K562 (cell line): ENCODE measurements at regions not wholly inside any gene's neighbourhood (a gene's known extent, or its start where the extent isn't known, plus 50 kb on each side); places are given as distances from the start of the nearest gene placed in this dataset.

Source experiments
- ATAC-seq: fragments of 200-7000 bp; cut with Tn5 transposase; 3 replicates; pipeline ENCODE4 v1.9.1; 2020; ENCODE audit warnings: moderate library complexity
- BruUV-seq: library from RNA; stranded (reverse); fragments of 400-500 nt; replicated peaks from 2 replicates; lab custom pipeline; 2021; lab: Mats Ljungman, UMichigan
- CTCF ChIA-PET: fragments of 300-600 bp; formaldehyde crosslinking; extraction: SDS; loops from one replicate; lab custom pipeline; 2021; ENCODE audit warnings: low intra/inter-chr PET ratio; lab: Yijun Ruan, JAX
- POLR2A ChIA-PET: fragments of 300-600, 350-650 bp; sonication (Branson Sonifier 250); formaldehyde crosslinking; extraction: SDS; loops from one replicate; lab custom pipeline; 2021; ENCODE audit warnings: antibody characterized with exemption, inconsistent platforms; lab: Yijun Ruan, JAX
- DNase-seq, 4 experiments: peaks; one replicate each; pipeline versions ENCODE4 v3.0.0 to v3.0.0-alpha.2; 2011 to 2018; ENCODE audit warnings: low spot score in 3 of 4, mixed read lengths in 3 of 4; ENCODE audit errors: extremely low read depth in 1 of 4
- FAIRE-seq: peaks from 2 replicates; lab custom pipeline; 2011; peaks lifted over from hg19 to GRCh38; lab: Jason Lieb, UNC
- H2AFZ ChIP-seq: 2 replicates; pipeline ENCODE4 v1.6.0; 2011; ENCODE audit warnings: low read depth, low read length, control low read depth, inconsistent platforms
- H3K27ac ChIP-seq: fragments of 200-600 bp; 3 replicates; pipeline ENCODE4 v1.8.0; 2011; ENCODE audit warnings: low read depth, mild to moderate bottlenecking, control low read depth, inconsistent platforms, low read length, moderate library complexity, mixed read lengths; ENCODE audit errors: extremely low read depth
- H3K27me3 ChIP-seq, 2 experiments: fragments of 300-600 bp in 1 of 2; 2 replicates in 1 of 2; 3 replicates in 1 of 2; pipeline versions ENCODE4 v1.6.0 to v1.8.0; 2011; ENCODE audit warnings: inconsistent platforms in 2 of 2, low read length in 2 of 2, mild to moderate bottlenecking in 1 of 2, mixed read lengths in 1 of 2, moderate library complexity in 1 of 2; ENCODE audit not compliant: control insufficient read depth in 2 of 2, insufficient read depth in 2 of 2
- H3K36me3 ChIP-seq: fragments of 300-600 bp; 3 replicates; pipeline ENCODE4 v1.8.0; 2011; ENCODE audit warnings: mild to moderate bottlenecking, low read length, inconsistent platforms; ENCODE audit not compliant: control insufficient read depth, insufficient read depth
- H3K4me1 ChIP-seq, 2 experiments: fragments of 200-600 bp in 1 of 2; replicated peaks in 1 of 2; 2 replicates in 1 of 2; 3 replicates in 1 of 2; pipeline versions ENCODE4 v1.5.1 to v1.8.0; 2011; ENCODE audit warnings: inconsistent platforms in 2 of 2, low read length in 2 of 2, mild to moderate bottlenecking in 1 of 2, mixed read lengths in 1 of 2, moderate library complexity in 1 of 2; ENCODE audit not compliant: control insufficient read depth in 2 of 2, insufficient read depth in 2 of 2
- H3K4me2 ChIP-seq: 2 replicates; pipeline ENCODE4 v1.6.1; 2011; ENCODE audit warnings: low read length, control low read depth, inconsistent platforms, mixed read lengths; ENCODE audit not compliant: insufficient read depth
- H3K4me3 ChIP-seq: fragments of 200-600 bp; sonication (generic), shearing (Covaris generic); 2 replicates; pipeline ENCODE4 v1.5.1; 2016; ENCODE audit warnings: control low read depth, inconsistent platforms
- H3K79me2 ChIP-seq: fragments of 200-600 bp; 3 replicates; pipeline ENCODE4 v1.8.0; 2011; ENCODE audit warnings: low read length, inconsistent platforms; ENCODE audit not compliant: control insufficient read depth, insufficient read depth
- H3K9ac ChIP-seq, 2 experiments: 2 replicates each; pipeline versions ENCODE4 v1.6.0 to v1.6.1; 2011; ENCODE audit warnings: low read depth in 2 of 2, low read length in 2 of 2, control low read depth in 1 of 2, inconsistent platforms in 1 of 2, mild to moderate bottlenecking in 1 of 2, mixed read lengths in 1 of 2; ENCODE audit not compliant: insufficient read depth in 1 of 2
- H3K9me1 ChIP-seq: one replicate; pipeline ENCODE4 v1.6.0; 2011; ENCODE audit warnings: inconsistent platforms, mild to moderate bottlenecking, low read length, moderate library complexity; ENCODE audit not compliant: control insufficient read depth, insufficient read depth
- H3K9me3 ChIP-seq: replicated peaks from 2 replicates; pipeline ENCODE4 v1.5.1; 2011; ENCODE audit warnings: low read depth, low read length, inconsistent platforms; ENCODE audit not compliant: control insufficient read depth, insufficient read depth
- H4K20me1 ChIP-seq: replicated peaks from 2 replicates; pipeline ENCODE4 v1.6.1; 2011; ENCODE audit warnings: low read length, inconsistent platforms, mixed read lengths; ENCODE audit not compliant: control insufficient read depth, insufficient read depth
- GATAD2B ChIP-seq: fragments of 450-650 bp; IDR thresholded peaks from 2 replicates; pipeline ENCODE4 v1.6.1; 2017; ENCODE audit warnings: mild to moderate bottlenecking, borderline replicate concordance
- HDAC2 ChIP-seq: fragments of 450-650 bp; IDR thresholded peaks from 2 replicates; pipeline ENCODE4 v1.6.1; 2016; ENCODE audit warnings: mild to moderate bottlenecking
- JUNB ChIP-seq: fragments of 450-650 bp; formaldehyde crosslinking; conservative IDR thresholded peaks from 2 replicates; pipeline ENCODE4 v1.4.0; 2020; ENCODE audit warnings: mild to moderate bottlenecking
- KHSRP ChIP-seq: fragments of 450-650 bp; IDR thresholded peaks from 2 replicates; pipeline ENCODE4 v1.6.1; 2017
- ZNF133 ChIP-seq: fragments of 250-450 bp; sonication (Bioruptor Pico); IDR thresholded peaks from 2 replicates; pipeline ENCODE4 v1.4.0; 2020; ENCODE audit warnings: mild to moderate bottlenecking
- ZNF146 ChIP-seq: IDR thresholded peaks from one replicate; pipeline ENCODE4 v1.6.1; 2018; ENCODE audit warnings: missing compliant biosample characterization; ENCODE audit not compliant: unreplicated experiment
- ZNF217 ChIP-seq: sonication (generic); formaldehyde crosslinking; IDR thresholded peaks from 2 replicates; pipeline ENCODE4 v1.8.0; 2022; ENCODE audit warnings: mild to moderate bottlenecking, missing genetic modification reagents
- ZNF445 ChIP-seq: fragments of 250-450 bp; sonication (Bioruptor Pico); IDR thresholded peaks from 2 replicates; pipeline ENCODE4 v1.4.0; 2020; ENCODE audit warnings: low read depth, mild to moderate bottlenecking, moderate library complexity
- WGBS: fragments of 100-300 bp; shearing (Covaris generic); methylation state at CpG from one replicate; pipeline ENCODE4 v1.1.6; 2016; ENCODE audit warnings: low coverage, mixed read lengths; ENCODE audit not compliant: insufficient coverage; ENCODE audit errors: missing lambda C conversion rate; 5-methylcytosine and 5-hydroxymethylcytosine counted together
- in situ Hi-C: fragments of 300-500 bp; cut with MboI; formaldehyde crosslinking; loops from 4 replicates; pipeline ENCODE4 v1.15.0; 2018; ENCODE audit warnings: inconsistent platforms, mixed read lengths
- intact Hi-C: fragments of 100-400 bp; cut with micrococcal nuclease; formaldehyde crosslinking; loops from 2 replicates; pipeline ENCODE4 v1.14.2; 2022
- TF ChIP-seq, protein P1 (sequence below): IDR thresholded peaks from 2 replicates; pipeline ENCODE4 v1.6.1; 2011; ENCODE audit not compliant: insufficient read length; ENCODE audit errors: extremely low read depth
- TF ChIP-seq, protein P2 (sequence below), 2 experiments: fragments of 450-650 bp; IDR thresholded peaks; 2 replicates each; pipeline ENCODE4 v1.6.1; 2018; ENCODE audit warnings: mild to moderate bottlenecking in 2 of 2, low read depth in 1 of 2; ENCODE audit not compliant: partially characterized antibody in 2 of 2
- TF ChIP-seq, protein P3 (sequence below): sonication (generic); formaldehyde crosslinking; IDR thresholded peaks from 2 replicates; pipeline ENCODE4 v1.8.0; 2022; ENCODE audit warnings: mild to moderate bottlenecking, missing genetic modification reagents, borderline replicate concordance

DNA sequence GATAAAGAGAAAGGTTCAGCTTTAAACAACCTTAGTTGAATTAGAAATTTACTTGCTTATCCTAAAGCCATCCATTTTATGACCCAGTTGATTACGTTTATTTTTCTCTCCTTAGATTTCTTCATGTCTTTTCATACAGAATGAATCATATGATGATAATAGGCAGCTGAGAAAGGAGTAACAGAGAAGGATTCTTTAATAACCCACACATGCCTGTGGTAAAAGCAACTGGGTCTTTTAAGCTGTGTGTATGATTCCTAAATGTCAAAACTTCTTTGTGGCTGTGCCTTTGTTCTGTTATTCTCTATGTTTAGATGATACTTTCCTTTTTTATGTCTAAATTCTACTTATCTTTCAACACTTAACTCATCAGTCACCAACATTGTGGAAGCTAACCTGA, 626.5 kb downstream of the NCAM2 start:
- ATAC-seq (no peak), DNase-seq (no peak), FAIRE-seq (no peak)
- Histone ChIP-seq H3K36me3 (no peaks in the 10 kb centered on the region), H3K9me3 (no peaks in the 10 kb centered on the region), H4K20me1 (no peaks in the 10 kb centered on the region), H3K4me2 (no peak overlapping the region), H3K9me1 (no peaks in the 10 kb centered on the region), H3K4me1 (no peaks in the 10 kb centered on the region), H3K27me3 (no peaks in the 10 kb centered on the region), H3K27ac (no peak overlapping the region), H3K79me2 (no peaks in the 10 kb centered on the region), H2AFZ (no peak overlapping the region), H3K9ac (no peak overlapping the region), H3K4me3 (no peak overlapping the region)
- POLR2A ChIA-PET, result no interaction called here
- no TSS peak for BruUV-seq
- WGBS, result 0% methylated on average over 1 of the region's 1 CpG
- intact Hi-C loops (no loop called here), in situ Hi-C loops (no loop called here)
- CTCF ChIA-PET, result no interaction called here
- no peak for TF ChIP-seq JUNB
- TF ChIP-seq ZNF217 (CRISPR knock-in tag), result no peak
- TF ChIP-seq ZNF146 (CRISPR knock-in tag), result no peak

DNA sequence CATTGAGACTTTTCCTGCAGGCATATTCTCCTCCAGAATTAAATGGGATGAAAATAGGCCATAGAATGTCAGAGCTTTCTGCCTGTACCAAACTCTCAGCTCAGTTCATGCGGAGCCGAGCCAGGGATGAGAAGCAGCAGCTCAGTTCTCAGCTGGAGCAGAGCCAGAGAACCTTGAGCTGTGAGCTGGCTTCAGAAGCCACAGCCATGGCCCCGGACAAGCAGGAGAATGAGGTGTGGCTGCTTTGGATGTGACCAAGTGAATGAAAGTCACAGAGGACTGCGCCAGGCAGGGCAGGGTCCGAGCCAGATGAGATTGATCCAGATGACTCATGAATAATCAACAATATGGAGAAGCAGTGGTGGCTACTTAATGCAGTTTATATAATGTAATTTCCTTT, 633.8 kb downstream of the NCAM2 start:
- no peak overlapping the region for H3K4me2 ChIP-seq
- H3K9ac ChIP-seq, result no peak overlapping the region
- no peaks in the 10 kb centered on the region for H3K27me3 ChIP-seq
- no peak overlapping the region for H3K27ac ChIP-seq
- BruUV-seq, result no TSS peak
- ChIA-PET CTCF (interaction anchor here (0.7 kb wide), 1 partner anchor 16 kb away, joined by 3 read pairs; no protein-coding TSS in a partner anchor), POLR2A (no interaction called here)
- no peaks in the 10 kb centered on the region for H3K9me3 ChIP-seq
- H3K4me1 ChIP-seq, result no peaks in the 10 kb centered on the region
- intact Hi-C loops, result no loop called here
- 0% methylated on average over 5 of the region's 5 CpGs for WGBS
- ATAC-seq, result no peak
- no peaks in the 10 kb centered on the region for H3K79me2 ChIP-seq
- DNase-seq, result no peak
- no peaks in the 10 kb centered on the region for H3K9me1 ChIP-seq
- H2AFZ ChIP-seq, result no peak overlapping the region
- in situ Hi-C loops, result no loop called here
- no peak for FAIRE-seq
- H3K36me3 ChIP-seq, result no peaks in the 10 kb centered on the region
- H3K4me3 ChIP-seq, result no peak overlapping the region
- no peaks in the 10 kb centered on the region for H4K20me1 ChIP-seq
- no peak for TF ChIP-seq HDAC2
- TF ChIP-seq, protein P1, sequence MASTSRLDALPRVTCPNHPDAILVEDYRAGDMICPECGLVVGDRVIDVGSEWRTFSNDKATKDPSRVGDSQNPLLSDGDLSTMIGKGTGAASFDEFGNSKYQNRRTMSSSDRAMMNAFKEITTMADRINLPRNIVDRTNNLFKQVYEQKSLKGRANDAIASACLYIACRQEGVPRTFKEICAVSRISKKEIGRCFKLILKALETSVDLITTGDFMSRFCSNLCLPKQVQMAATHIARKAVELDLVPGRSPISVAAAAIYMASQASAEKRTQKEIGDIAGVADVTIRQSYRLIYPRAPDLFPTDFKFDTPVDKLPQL, result no peak
- TF ChIP-seq KHSRP, result no peak
- no peak for TF ChIP-seq ZNF445 (CRISPR knock-in tag)
- no peak for TF ChIP-seq GATAD2B
- TF ChIP-seq, protein P2, sequence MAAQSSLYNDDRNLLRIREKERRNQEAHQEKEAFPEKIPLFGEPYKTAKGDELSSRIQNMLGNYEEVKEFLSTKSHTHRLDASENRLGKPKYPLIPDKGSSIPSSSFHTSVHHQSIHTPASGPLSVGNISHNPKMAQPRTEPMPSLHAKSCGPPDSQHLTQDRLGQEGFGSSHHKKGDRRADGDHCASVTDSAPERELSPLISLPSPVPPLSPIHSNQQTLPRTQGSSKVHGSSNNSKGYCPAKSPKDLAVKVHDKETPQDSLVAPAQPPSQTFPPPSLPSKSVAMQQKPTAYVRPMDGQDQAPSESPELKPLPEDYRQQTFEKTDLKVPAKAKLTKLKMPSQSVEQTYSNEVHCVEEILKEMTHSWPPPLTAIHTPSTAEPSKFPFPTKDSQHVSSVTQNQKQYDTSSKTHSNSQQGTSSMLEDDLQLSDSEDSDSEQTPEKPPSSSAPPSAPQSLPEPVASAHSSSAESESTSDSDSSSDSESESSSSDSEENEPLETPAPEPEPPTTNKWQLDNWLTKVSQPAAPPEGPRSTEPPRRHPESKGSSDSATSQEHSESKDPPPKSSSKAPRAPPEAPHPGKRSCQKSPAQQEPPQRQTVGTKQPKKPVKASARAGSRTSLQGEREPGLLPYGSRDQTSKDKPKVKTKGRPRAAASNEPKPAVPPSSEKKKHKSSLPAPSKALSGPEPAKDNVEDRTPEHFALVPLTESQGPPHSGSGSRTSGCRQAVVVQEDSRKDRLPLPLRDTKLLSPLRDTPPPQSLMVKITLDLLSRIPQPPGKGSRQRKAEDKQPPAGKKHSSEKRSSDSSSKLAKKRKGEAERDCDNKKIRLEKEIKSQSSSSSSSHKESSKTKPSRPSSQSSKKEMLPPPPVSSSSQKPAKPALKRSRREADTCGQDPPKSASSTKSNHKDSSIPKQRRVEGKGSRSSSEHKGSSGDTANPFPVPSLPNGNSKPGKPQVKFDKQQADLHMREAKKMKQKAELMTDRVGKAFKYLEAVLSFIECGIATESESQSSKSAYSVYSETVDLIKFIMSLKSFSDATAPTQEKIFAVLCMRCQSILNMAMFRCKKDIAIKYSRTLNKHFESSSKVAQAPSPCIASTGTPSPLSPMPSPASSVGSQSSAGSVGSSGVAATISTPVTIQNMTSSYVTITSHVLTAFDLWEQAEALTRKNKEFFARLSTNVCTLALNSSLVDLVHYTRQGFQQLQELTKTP (IDR thresholded peaks at IDR 0.05; ENCODE audit: low read depth in 1 of 2, partially characterized antibody in 2 of 2), result no peak
- TF ChIP-seq, protein P3, sequence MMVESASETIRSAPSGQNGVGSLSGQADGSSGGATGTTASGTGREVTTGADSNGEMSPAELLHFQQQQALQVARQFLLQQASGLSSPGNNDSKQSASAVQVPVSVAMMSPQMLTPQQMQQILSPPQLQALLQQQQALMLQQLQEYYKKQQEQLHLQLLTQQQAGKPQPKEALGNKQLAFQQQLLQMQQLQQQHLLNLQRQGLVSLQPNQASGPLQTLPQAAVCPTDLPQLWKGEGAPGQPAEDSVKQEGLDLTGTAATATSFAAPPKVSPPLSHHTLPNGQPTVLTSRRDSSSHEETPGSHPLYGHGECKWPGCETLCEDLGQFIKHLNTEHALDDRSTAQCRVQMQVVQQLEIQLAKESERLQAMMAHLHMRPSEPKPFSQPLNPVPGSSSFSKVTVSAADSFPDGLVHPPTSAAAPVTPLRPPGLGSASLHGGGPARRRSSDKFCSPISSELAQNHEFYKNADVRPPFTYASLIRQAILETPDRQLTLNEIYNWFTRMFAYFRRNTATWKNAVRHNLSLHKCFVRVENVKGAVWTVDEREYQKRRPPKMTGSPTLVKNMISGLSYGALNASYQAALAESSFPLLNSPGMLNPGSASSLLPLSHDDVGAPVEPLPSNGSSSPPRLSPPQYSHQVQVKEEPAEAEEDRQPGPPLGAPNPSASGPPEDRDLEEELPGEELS (CRISPR knock-in tag), result no peak
- no peak for TF ChIP-seq ZNF133 (CRISPR knock-in tag)
